GM18867 (cell line): ENCODE measurements at regions not wholly inside any gene's neighbourhood (a gene's known extent, or its start where the extent isn't known, plus 50 kb on each side); places are given as distances from the start of the nearest gene placed in this dataset.
"Not testable (repeated sequence)": the region's sequence is repeated elsewhere in the genome, so short reads cannot be mapped to it uniquely, and the experiment has no call there.

ENCODE experiments used
- ATAC-seq: cut with Tn5 transposase; IDR thresholded peaks from one replicate; pipeline ENCODE4 v1.9.1; 2021; ENCODE audit warnings: mild to moderate bottlenecking, moderate library complexity; ENCODE audit not compliant: unreplicated experiment

- ATAC-seq, result no peak
These were observed 50.3 kb upstream of the OSBPL11 start for GRCh38 chr3:125645616-125646015.

- ATAC-seq, result no peak
These were observed 51.3 kb upstream of the OSBPL11 start for GRCh38 chr3:125646581-125646980.

- ATAC-seq, result no peak
These were observed 52.2 kb upstream of the OSBPL11 start for GRCh38 chr3:125647318-125648014.

GRCh38 chr3:125651244-125651643, 55.9 kb upstream of the OSBPL11 start:
- ATAC-seq, result no peak

- no peak for ATAC-seq
These were observed 57.1 kb upstream of the OSBPL11 start for GRCh38 chr3:125652349-125652748.

GRCh38 chr3:125654526-125654925, 59.2 kb upstream of the OSBPL11 start:
- ATAC-seq, result no peak

- ATAC-seq, result no peak
These were observed 67.4 kb upstream of the OSBPL11 start for GRCh38 chr3:125662675-125663074.

- no peak for ATAC-seq
These were observed 75.1 kb upstream of the OSBPL11 start for GRCh38 chr3:125670352-125670751.

GRCh38 chr3:125670945-125671344, 75.6 kb upstream of the OSBPL11 start:
- no peak for ATAC-seq

GRCh38 chr3:125671461-125672243, 76.4 kb upstream of the OSBPL11 start:
- ATAC-seq, result no peak

- no peak for ATAC-seq
These were observed 80.5 kb upstream of the OSBPL11 start for GRCh38 chr3:125675791-125676190.

GRCh38 chr3:125679258-125679657, 84.0 kb upstream of the OSBPL11 start:
- ATAC-seq, result no peak

GRCh38 chr3:125681146-125681545, 85.8 kb upstream of the OSBPL11 start:
- ATAC-seq, result no peak

GRCh38 chr3:125681906-125682305, 86.6 kb upstream of the OSBPL11 start:
- not testable (repeated sequence) for ATAC-seq

GRCh38 chr3:125682610-125683009, 87.3 kb upstream of the OSBPL11 start:
- not testable (repeated sequence) for ATAC-seq

- ATAC-seq, result no peak
These were observed 88.0 kb upstream of the OSBPL11 start for GRCh38 chr3:125683067-125683829.

GRCh38 chr3:125684199-125684598, 88.9 kb upstream of the OSBPL11 start:
- no peak for ATAC-seq

- ATAC-seq, result not testable (repeated sequence)
These were observed 90.4 kb upstream of the OSBPL11 start for GRCh38 chr3:125685741-125686140.

- ATAC-seq, result no peak
These were observed 97.1 kb upstream of the OSBPL11 start for GRCh38 chr3:125692361-125692760.

- no peak for ATAC-seq
These were observed 98.6 kb upstream of the OSBPL11 start for GRCh38 chr3:125693887-125694286.

- ATAC-seq, result no peak
These were observed 99.5 kb upstream of the OSBPL11 start for GRCh38 chr3:125694761-125695294.
